Tibial nerve (tissue), 4 donors: ENCODE measurements at regions not wholly inside any gene's neighbourhood (a gene's known extent, or its start where the extent isn't known, plus 50 kb on each side); places are given as distances from the start of the nearest gene placed in this dataset.

Experiments used
- CTCF ChIP-seq, 5 experiments: fragments of 200-600 bp in 3 of 5; fragments of 450-650 bp in 2 of 5; sonication (generic) in 3 of 5; IDR thresholded peaks; one replicate each; pipeline ENCODE4 v1.5.1; 2016 to 2019; ENCODE audit warnings: antibody characterized with exemption in 5 of 5, mild to moderate bottlenecking in 3 of 5, moderate library complexity in 2 of 5
- EP300 ChIP-seq, 2 donors: sonication (generic); formaldehyde crosslinking; IDR thresholded peaks; one replicate each; pipeline ENCODE4 v1.6.1; 2017; ENCODE audit warnings: antibody characterized with exemption in 2 of 2, mild to moderate bottlenecking in 1 of 2
- POLR2A ChIP-seq, 2 donors: fragments of 450-650 bp; IDR thresholded peaks; one replicate each; pipeline ENCODE4 v1.6.1; 2017; ENCODE audit warnings: antibody characterized with exemption in 2 of 2, mild to moderate bottlenecking in 2 of 2, moderate library complexity in 2 of 2

- no peak for TF ChIP-seq CTCF (IDR thresholded peaks at IDR 0.05)
- no peak for TF ChIP-seq POLR2A (IDR thresholded peaks at IDR 0.05)
- no peak for TF ChIP-seq EP300 (IDR thresholded peaks at IDR 0.05)
These were observed 541.7 kb downstream of the FGF9 start for GRCh38 chr13:22212576-22212975.
